H9 (cell line): ENCODE measurements at regions not wholly inside any gene's neighbourhood (a gene's known extent, or its start where the extent isn't known, plus 50 kb on each side); places are given as distances from the start of the nearest gene placed in this dataset.

Experiments
- DNase-seq: peaks from one replicate; pipeline ENCODE4 v3.0.0-alpha.2; 2017
- H2AFZ ChIP-seq: one replicate; pipeline ENCODE4 v1.6.1; 2013; ENCODE audit warnings: mild to moderate bottlenecking, low read length, control low read depth, moderate library complexity
- H2AK5ac ChIP-seq: 2 replicates; pipeline ENCODE4 v1.6.1; 2013; ENCODE audit warnings: low read length, control low read depth, mixed read lengths; ENCODE audit not compliant: insufficient read length
- H2BK120ac ChIP-seq: one replicate; pipeline ENCODE4 v1.6.1; 2013; ENCODE audit warnings: low read depth, mild to moderate bottlenecking, low read length, control low read depth, inconsistent platforms; ENCODE audit not compliant: poor library complexity, severe bottlenecking
- H2BK12ac ChIP-seq: 2 replicates; pipeline ENCODE4 v1.6.1; 2013; ENCODE audit warnings: low read length, control low read depth, mixed read lengths, low read depth; ENCODE audit not compliant: insufficient read length
- H2BK15ac ChIP-seq: 2 replicates; pipeline ENCODE4 v1.6.1; 2013; ENCODE audit warnings: low read depth, low read length, control low read depth
- H2BK20ac ChIP-seq: one replicate; pipeline ENCODE4 v1.6.1; 2013; ENCODE audit warnings: low read depth, mild to moderate bottlenecking, low read length, control low read depth, inconsistent platforms; ENCODE audit not compliant: poor library complexity, severe bottlenecking
- H2BK5ac ChIP-seq: 2 replicates; pipeline ENCODE4 v1.6.1; 2013; ENCODE audit warnings: low read length, control low read depth, mixed read lengths; ENCODE audit not compliant: insufficient read length
- H3K14ac ChIP-seq: 2 replicates; pipeline ENCODE4 v1.6.1; 2013; ENCODE audit warnings: low read length, control low read depth; ENCODE audit not compliant: insufficient read depth
- H3K18ac ChIP-seq: 2 replicates; pipeline ENCODE4 v1.6.1; 2013; ENCODE audit warnings: low read depth, mild to moderate bottlenecking, mixed read lengths, low read length, control low read depth; ENCODE audit not compliant: insufficient read length
- H3K23ac ChIP-seq: 2 replicates; pipeline ENCODE4 v1.6.1; 2013; ENCODE audit warnings: low read length, control low read depth, mixed read lengths, low read depth; ENCODE audit not compliant: insufficient read length
- H3K23me2 ChIP-seq: 2 replicates; pipeline ENCODE4 v1.6.1; 2013; ENCODE audit warnings: low read depth, mild to moderate bottlenecking, mixed read lengths, low read length, control low read depth; ENCODE audit not compliant: insufficient read length, poor library complexity, severe bottlenecking
- H3K27ac ChIP-seq: 2 replicates; pipeline ENCODE4 v1.5.1; 2013; ENCODE audit warnings: low read length, control low read depth, mixed read lengths, low read depth; ENCODE audit not compliant: insufficient read length
- H3K27me3 ChIP-seq: 2 replicates; pipeline ENCODE4 v1.6.1; 2013; ENCODE audit warnings: low read length, control low read depth, inconsistent platforms; ENCODE audit not compliant: insufficient read depth
- H3K4ac ChIP-seq: 2 replicates; pipeline ENCODE4 v1.6.1; 2013; ENCODE audit warnings: low read depth, mild to moderate bottlenecking, control low read depth, inconsistent platforms, low read length, moderate library complexity
- H3K4me1 ChIP-seq: 2 replicates; pipeline ENCODE4 v1.6.1; 2013; ENCODE audit warnings: low read length, control low read depth, inconsistent platforms; ENCODE audit not compliant: insufficient read depth
- H3K4me2 ChIP-seq: 2 replicates; pipeline ENCODE4 v1.6.1; 2013; ENCODE audit warnings: low read length, control low read depth, mixed read lengths; ENCODE audit not compliant: insufficient read length, insufficient read depth
- H3K56ac ChIP-seq: 2 replicates; pipeline ENCODE4 v1.6.1; 2013; ENCODE audit warnings: low read depth, mild to moderate bottlenecking, mixed read lengths, low read length, control low read depth; ENCODE audit not compliant: insufficient read length
- H3K79me1 ChIP-seq: 2 replicates; pipeline ENCODE4 v1.6.1; 2013; ENCODE audit warnings: low read depth, mild to moderate bottlenecking, moderate library complexity, low read length, control low read depth, inconsistent platforms; ENCODE audit not compliant: insufficient read depth, poor library complexity, severe bottlenecking
- H3K79me2 ChIP-seq: 2 replicates; pipeline ENCODE4 v1.6.1; 2013; ENCODE audit warnings: low read length, control low read depth, inconsistent platforms; ENCODE audit not compliant: insufficient read depth
- H3K9ac ChIP-seq: 2 replicates; pipeline ENCODE4 v1.6.1; 2013; ENCODE audit warnings: low read length, control low read depth, mixed read lengths; ENCODE audit not compliant: insufficient read length; ENCODE audit errors: extremely low read depth
- H3K9me3 ChIP-seq: one replicate; pipeline ENCODE4 v1.6.1; 2013; ENCODE audit warnings: low read depth, low read length, inconsistent platforms; ENCODE audit not compliant: control insufficient read depth
- H3T11ph ChIP-seq: one replicate; pipeline ENCODE4 v1.6.1; 2013; ENCODE audit warnings: mild to moderate bottlenecking, low read length, control low read depth, inconsistent platforms
- H4K20me1 ChIP-seq: one replicate; pipeline ENCODE4 v1.6.1; 2013; ENCODE audit not compliant: control insufficient read depth, insufficient read length, insufficient read depth
- H4K5ac ChIP-seq: 2 replicates; pipeline ENCODE4 v1.6.1; 2013; ENCODE audit warnings: low read depth, mild to moderate bottlenecking, mixed read lengths, low read length, control low read depth; ENCODE audit not compliant: insufficient read length
- H4K8ac ChIP-seq: replicated peaks from 2 replicates; pipeline ENCODE4 v1.6.1; 2013; ENCODE audit warnings: low read length, control low read depth, mixed read lengths, low read depth; ENCODE audit not compliant: insufficient read length
- H4K91ac ChIP-seq: 2 replicates; pipeline ENCODE4 v1.6.1; 2013; ENCODE audit warnings: low read depth, mild to moderate bottlenecking, moderate library complexity, mixed read lengths, low read length, control low read depth; ENCODE audit not compliant: insufficient read length
- H3K27ac Mint-ChIP-seq, 3 experiments: 2 replicates in 2 of 3; 3 replicates in 1 of 3; pipeline ENCODE4 v1.8.0; 2020 to 2021; ENCODE audit warnings: mixed read lengths in 3 of 3, mild to moderate bottlenecking in 1 of 3, moderate library complexity in 1 of 3
- H3K27me3 Mint-ChIP-seq: 2 replicates; pipeline ENCODE4 v1.8.0; 2021; ENCODE audit warnings: low read depth, mild to moderate bottlenecking, moderate library complexity, mixed read lengths
- H3K36me3 Mint-ChIP-seq, 3 experiments: 2 replicates in 2 of 3; 3 replicates in 1 of 3; pipeline ENCODE4 v1.8.0; 2020 to 2021; ENCODE audit warnings: low read depth in 3 of 3, mixed read lengths in 3 of 3; ENCODE audit not compliant: insufficient read depth in 1 of 3
- H3K4me1 Mint-ChIP-seq, 2 experiments: 2 replicates each; pipeline ENCODE4 v1.8.0; 2020; ENCODE audit warnings: mixed read lengths in 2 of 2
- H3K4me3 Mint-ChIP-seq, 2 experiments: 2 replicates in 1 of 2; 3 replicates in 1 of 2; pipeline ENCODE4 v1.8.0; 2020 to 2021; ENCODE audit warnings: mild to moderate bottlenecking in 2 of 2, mixed read lengths in 2 of 2, moderate library complexity in 1 of 2
- H3K9me3 Mint-ChIP-seq, 2 experiments: 2 replicates in 1 of 2; 3 replicates in 1 of 2; pipeline ENCODE4 v1.8.0; 2020; ENCODE audit warnings: mild to moderate bottlenecking in 2 of 2, mixed read lengths in 2 of 2, moderate library complexity in 1 of 2
- WGBS: extraction: QIAGEN DNeasy Blood & Tissue Kit; methylation state at CpG from one replicate; pipeline ENCODE4 v1.1.7; 2013; ENCODE audit warnings: missing lambda C conversion rate, low lambda C conversion rate, mixed read lengths; ENCODE audit not compliant: insufficient read length; ENCODE audit errors: extremely low coverage; 5-methylcytosine and 5-hydroxymethylcytosine counted together
- TF ChIP-seq, protein P1 (sequence below): fragments of 200-600 bp; sonication (generic); conservative IDR thresholded peaks from 3 replicates; pipeline ENCODE4 v1.8.0; 2021; ENCODE audit warnings: antibody characterized with exemption, mild to moderate bottlenecking

DNA sequence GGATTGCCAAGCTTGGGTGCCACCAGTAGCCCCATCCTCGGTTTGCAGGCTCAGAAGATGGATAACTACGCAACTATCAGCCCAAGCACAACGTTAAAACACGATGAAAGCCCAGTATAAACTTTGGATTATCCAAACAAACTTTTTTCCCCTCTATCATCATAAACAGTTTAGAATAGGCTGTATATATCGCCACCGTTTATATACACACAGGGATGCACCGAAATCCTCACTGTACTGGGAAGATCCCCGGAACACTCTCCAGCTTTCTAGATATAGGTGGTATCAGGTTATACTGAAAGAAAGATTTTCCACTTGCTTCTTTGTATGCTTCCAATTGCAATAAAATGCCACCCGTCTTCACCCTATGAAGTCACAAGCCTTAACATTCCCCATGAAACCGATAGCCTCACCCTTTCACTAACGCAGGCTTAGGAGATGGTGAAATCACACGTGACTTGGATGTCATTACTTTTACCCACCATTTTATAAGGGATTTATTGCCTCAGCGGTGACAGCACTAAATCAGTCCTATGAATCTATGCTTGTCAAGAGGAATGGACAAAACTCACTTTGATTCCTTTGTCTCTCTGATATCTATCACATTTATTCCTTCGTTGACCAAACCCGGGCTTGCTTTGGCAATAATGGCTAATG lies 207.6 kb upstream of the FOXN3 start:
- Mint-ChIP-seq H3K27me3 (peaks cover 3% of the 10 kb centered on the region; the same call in 1 of the 2 replicates), H3K36me3 (no peaks in the 10 kb centered on the region; a peak in 2 of 7 replicates), H3K9me3 (no peaks in the 10 kb centered on the region; a peak in 1 of 5 replicates), H3K27ac (no peak overlapping the region; a peak in 1 of 7 replicates), H3K4me3 (no peak overlapping the region), H3K4me1 (peaks cover 61 to 64% of the 10 kb centered on the region in 2 experiments)
- no peak overlapping the region for H2BK15ac ChIP-seq
- no peak overlapping the region for H2BK12ac ChIP-seq
- H3K9ac ChIP-seq, result no peak overlapping the region
- H3K27ac ChIP-seq, result no peak overlapping the region
- H3K79me1 ChIP-seq, result no peaks in the 10 kb centered on the region
- H3K4me1 ChIP-seq, result peaks cover 15% of the 10 kb centered on the region; the same call in 1 of the 2 replicates
- DNase-seq, result no peak
- no peak overlapping the region for H3K56ac ChIP-seq
- no peak overlapping the region for H4K91ac ChIP-seq
- H3K27me3 ChIP-seq, result no peaks in the 10 kb centered on the region
- TF ChIP-seq, protein P1, sequence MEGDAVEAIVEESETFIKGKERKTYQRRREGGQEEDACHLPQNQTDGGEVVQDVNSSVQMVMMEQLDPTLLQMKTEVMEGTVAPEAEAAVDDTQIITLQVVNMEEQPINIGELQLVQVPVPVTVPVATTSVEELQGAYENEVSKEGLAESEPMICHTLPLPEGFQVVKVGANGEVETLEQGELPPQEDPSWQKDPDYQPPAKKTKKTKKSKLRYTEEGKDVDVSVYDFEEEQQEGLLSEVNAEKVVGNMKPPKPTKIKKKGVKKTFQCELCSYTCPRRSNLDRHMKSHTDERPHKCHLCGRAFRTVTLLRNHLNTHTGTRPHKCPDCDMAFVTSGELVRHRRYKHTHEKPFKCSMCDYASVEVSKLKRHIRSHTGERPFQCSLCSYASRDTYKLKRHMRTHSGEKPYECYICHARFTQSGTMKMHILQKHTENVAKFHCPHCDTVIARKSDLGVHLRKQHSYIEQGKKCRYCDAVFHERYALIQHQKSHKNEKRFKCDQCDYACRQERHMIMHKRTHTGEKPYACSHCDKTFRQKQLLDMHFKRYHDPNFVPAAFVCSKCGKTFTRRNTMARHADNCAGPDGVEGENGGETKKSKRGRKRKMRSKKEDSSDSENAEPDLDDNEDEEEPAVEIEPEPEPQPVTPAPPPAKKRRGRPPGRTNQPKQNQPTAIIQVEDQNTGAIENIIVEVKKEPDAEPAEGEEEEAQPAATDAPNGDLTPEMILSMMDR, result no peak
- no peaks in the 10 kb centered on the region for H4K20me1 ChIP-seq
- H2BK120ac ChIP-seq, result no peak overlapping the region
- no peak overlapping the region for H3K4me2 ChIP-seq
- H2BK5ac ChIP-seq, result no peak overlapping the region
- H4K8ac ChIP-seq, result no peak overlapping the region
- H3K79me2 ChIP-seq, result no peaks in the 10 kb centered on the region
- H3K18ac ChIP-seq, result no peak overlapping the region
- H2AFZ ChIP-seq, result no peak overlapping the region
- H3K9me3 ChIP-seq, result no peaks in the 10 kb centered on the region
- no peak overlapping the region for H3K23ac ChIP-seq
- H3K14ac ChIP-seq, result no peak overlapping the region
- H2AK5ac ChIP-seq, result no peak overlapping the region
- WGBS, result no CpG with 5 or more reads among the region's 15 CpGs
- no peak overlapping the region for H3K4ac ChIP-seq
- H2BK20ac ChIP-seq, result no peak overlapping the region
- H4K5ac ChIP-seq, result no peak overlapping the region
- H3T11ph ChIP-seq, result no peak overlapping the region
- H3K23me2 ChIP-seq, result no peaks in the 10 kb centered on the region
